ENCODE measurements at regions not wholly inside any gene's neighbourhood (a gene's known extent, or its start where the extent isn't known, plus 50 kb on each side); places are given as distances from the start of the nearest gene placed in this dataset.

GRCh38 chr4:133823177-133823576 is 378.4 kb downstream of the PABPC4L start:
- H3K4me3 ChIP-seq = no peak overlapping the region
- WGBS, 5 donors = 46 to 74% (median 64%) methylated on average over 3 of the region's 3 CpGs
- intact Hi-C loops (cut with DNase I; ENCODE audit: low total_unique reads) = no loop called here

DNA sequence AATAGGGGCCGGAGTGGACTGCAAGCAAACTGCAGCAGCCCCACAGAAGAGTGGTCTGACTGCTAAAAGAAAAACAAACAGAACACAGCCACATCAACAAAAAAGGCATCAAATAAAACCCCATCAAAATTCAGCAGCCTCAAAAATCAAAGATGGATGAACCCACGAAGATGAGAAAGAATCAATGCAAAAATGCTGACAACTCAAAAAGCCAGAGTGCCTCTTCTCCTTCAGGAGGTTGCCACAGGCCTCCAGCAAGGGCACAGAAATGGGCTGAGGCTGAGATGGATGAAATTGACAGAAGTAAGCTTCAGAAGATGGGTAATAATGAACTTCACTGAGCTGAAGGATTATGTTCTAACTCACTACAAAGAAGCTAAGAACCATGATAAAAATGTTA is 388.6 kb downstream of the PABPC4L start:
- Histone ChIP-seq H3K4me1 (no peaks in the 10 kb centered on the region), H3K4me3 (no peak overlapping the region), H3K36me3 (no peaks in the 10 kb centered on the region), H3K9me3 (peaks cover 0 to 53% (median 20%) of the 10 kb centered on the region in 4 donors), H3K27me3 (no peaks in the 10 kb centered on the region), H3K27ac (no peak overlapping the region)
- intact Hi-C loops (cut with DNase I; ENCODE audit: low total_unique reads) = no loop called here
- DNase-seq = no peak
- 46 to 65% (median 61%) methylated on average over 2 of the region's 2 CpGs for WGBS, 5 donors
- TF ChIP-seq POLR2A (IDR thresholded peaks at IDR 0.05) (no peak), POLR2AphosphoS5 (IDR thresholded peaks at IDR 0.05) (no peak), EP300 (IDR thresholded peaks at IDR 0.05) (no peak), CTCF (IDR thresholded peaks at IDR 0.05) (no peak)

More at GRCh38 chr4:133823177-133823576, 378.4 kb downstream of the PABPC4L start:
- H3K9me3 ChIP-seq = peaks cover 0 to 13% (median under 1%) of the 10 kb centered on the region in 4 donors
- no peak overlapping the region for H3K27ac ChIP-seq
- H3K4me1 ChIP-seq = no peaks in the 10 kb centered on the region
- TF ChIP-seq EP300 (IDR thresholded peaks at IDR 0.05) (no peak), CTCF (IDR thresholded peaks at IDR 0.05) (no peak), POLR2A (IDR thresholded peaks at IDR 0.05) (no peak), POLR2AphosphoS5 (IDR thresholded peaks at IDR 0.05) (no peak)
- H3K36me3 ChIP-seq = no peaks in the 10 kb centered on the region
- H3K27me3 ChIP-seq = no peaks in the 10 kb centered on the region
- no peak for DNase-seq

DNA sequence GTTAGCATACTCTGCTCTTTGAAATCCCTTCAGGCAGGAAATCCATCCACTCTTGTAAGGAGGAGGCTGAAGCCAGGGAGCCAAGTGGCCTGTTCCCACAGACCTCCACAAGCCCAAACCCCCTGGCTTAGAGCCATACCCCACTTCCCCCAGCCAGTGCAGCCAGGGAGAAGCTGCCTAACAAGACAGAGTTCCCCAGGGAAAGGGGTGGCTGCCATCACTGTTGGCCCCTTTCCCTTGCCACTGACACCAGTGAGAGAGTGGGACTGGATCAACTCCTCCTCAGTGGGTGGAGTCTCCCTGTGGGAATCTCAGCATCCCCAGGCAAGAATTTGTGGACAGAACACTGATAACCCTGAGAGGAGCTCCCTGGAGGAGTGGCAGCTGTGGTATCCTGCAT is 389.4 kb downstream of the PABPC4L start:
- DNase-seq = no peak
- no peak overlapping the region for H3K27ac ChIP-seq

GRCh38 chr4:133808151-133808550 is 393.4 kb downstream of the PABPC4L start:
- H3K27me3 ChIP-seq = no peaks in the 10 kb centered on the region
- no peak overlapping the region for H3K4me3 ChIP-seq
- WGBS, 5 donors = 37 to 45% (median 39%) methylated on average over 3 of the region's 3 CpGs
- intact Hi-C loops (cut with DNase I; ENCODE audit: low total_unique reads) = no loop called here
- DNase-seq = no peak
- no peak overlapping the region for H3K27ac ChIP-seq
- H3K4me1 ChIP-seq = no peaks in the 10 kb centered on the region
- no peaks in the 10 kb centered on the region for H3K36me3 ChIP-seq
- H3K9me3 ChIP-seq = peaks cover 0 to 14% (median 6%) of the 10 kb centered on the region in 4 donors
- TF ChIP-seq POLR2AphosphoS5 (IDR thresholded peaks at IDR 0.05) (no peak), POLR2A (IDR thresholded peaks at IDR 0.05) (no peak), CTCF (IDR thresholded peaks at IDR 0.05) (no peak), EP300 (IDR thresholded peaks at IDR 0.05) (no peak)

More for the DNA sequence above, 389.4 kb downstream of the PABPC4L start:
- Histone ChIP-seq H3K4me1 (no peaks in the 10 kb centered on the region), H3K9me3 (peaks cover 0 to 46% (median 17%) of the 10 kb centered on the region in 4 donors), H3K4me3 (no peak overlapping the region), H3K36me3 (no peaks in the 10 kb centered on the region), H3K27me3 (no peaks in the 10 kb centered on the region)
- intact Hi-C loops (cut with DNase I; ENCODE audit: low total_unique reads) = no loop called here
- no peak for TF ChIP-seq POLR2AphosphoS5 (IDR thresholded peaks at IDR 0.05)
- TF ChIP-seq POLR2A (IDR thresholded peaks at IDR 0.05) = no peak
- no peak for TF ChIP-seq EP300 (IDR thresholded peaks at IDR 0.05)
- no peak for TF ChIP-seq CTCF (IDR thresholded peaks at IDR 0.05)
